ENCODE measurements at regions not wholly inside any gene's neighbourhood (a gene's known extent, or its start where the extent isn't known, plus 50 kb on each side); places are given as distances from the start of the nearest gene placed in this dataset.
"Not testable (repeated sequence)": the region's sequence is repeated elsewhere in the genome, so short reads cannot be mapped to it uniquely, and the experiment has no call there.

GRCh38 chr4:82275431-82276331, 98.1 kb downstream of the HNRNPD start:
- intact Hi-C loops (cut with micrococcal nuclease; ENCODE audit: unreplicated experiment): no loop called here
- no peak overlapping the region for H3K9ac ChIP-seq (ENCODE audit: control insufficient read depth, insufficient read depth, low read length)
- H3K36me3 ChIP-seq (ENCODE audit: control insufficient read depth in 2 of 2, insufficient read depth in 2 of 2, low read length in 1 of 2): no peaks in the 10 kb centered on the region
- peak; percentile 31 for TF ChIP-seq RAD21 (IDR thresholded peaks at IDR 0.05; ENCODE audit: insufficient read depth, low read depth, low read length)
- TF ChIP-seq, protein P1, sequence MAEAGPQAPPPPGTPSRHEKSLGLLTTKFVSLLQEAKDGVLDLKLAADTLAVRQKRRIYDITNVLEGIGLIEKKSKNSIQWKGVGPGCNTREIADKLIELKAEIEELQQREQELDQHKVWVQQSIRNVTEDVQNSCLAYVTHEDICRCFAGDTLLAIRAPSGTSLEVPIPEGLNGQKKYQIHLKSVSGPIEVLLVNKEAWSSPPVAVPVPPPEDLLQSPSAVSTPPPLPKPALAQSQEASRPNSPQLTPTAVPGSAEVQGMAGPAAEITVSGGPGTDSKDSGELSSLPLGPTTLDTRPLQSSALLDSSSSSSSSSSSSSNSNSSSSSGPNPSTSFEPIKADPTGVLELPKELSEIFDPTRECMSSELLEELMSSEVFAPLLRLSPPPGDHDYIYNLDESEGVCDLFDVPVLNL (IDR thresholded peaks at IDR 0.05; ENCODE audit: low read depth, low read length): no peak
- TF ChIP-seq, protein P2, sequence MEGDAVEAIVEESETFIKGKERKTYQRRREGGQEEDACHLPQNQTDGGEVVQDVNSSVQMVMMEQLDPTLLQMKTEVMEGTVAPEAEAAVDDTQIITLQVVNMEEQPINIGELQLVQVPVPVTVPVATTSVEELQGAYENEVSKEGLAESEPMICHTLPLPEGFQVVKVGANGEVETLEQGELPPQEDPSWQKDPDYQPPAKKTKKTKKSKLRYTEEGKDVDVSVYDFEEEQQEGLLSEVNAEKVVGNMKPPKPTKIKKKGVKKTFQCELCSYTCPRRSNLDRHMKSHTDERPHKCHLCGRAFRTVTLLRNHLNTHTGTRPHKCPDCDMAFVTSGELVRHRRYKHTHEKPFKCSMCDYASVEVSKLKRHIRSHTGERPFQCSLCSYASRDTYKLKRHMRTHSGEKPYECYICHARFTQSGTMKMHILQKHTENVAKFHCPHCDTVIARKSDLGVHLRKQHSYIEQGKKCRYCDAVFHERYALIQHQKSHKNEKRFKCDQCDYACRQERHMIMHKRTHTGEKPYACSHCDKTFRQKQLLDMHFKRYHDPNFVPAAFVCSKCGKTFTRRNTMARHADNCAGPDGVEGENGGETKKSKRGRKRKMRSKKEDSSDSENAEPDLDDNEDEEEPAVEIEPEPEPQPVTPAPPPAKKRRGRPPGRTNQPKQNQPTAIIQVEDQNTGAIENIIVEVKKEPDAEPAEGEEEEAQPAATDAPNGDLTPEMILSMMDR (IDR thresholded peaks at IDR 0.05 in 2 of 3, conservative IDR thresholded peaks at IDR 0.05 in 1 of 3; ENCODE audit: control insufficient read depth in 2 of 3, extremely low read depth in 1 of 3, insufficient read depth in 1 of 3, low read depth in 3 of 3, low read length in 3 of 3): peak; percentile 8 to 15 (median 12); a peak in 1 of 6 replicates
- no TSS peak for BruUV-seq (replicated peaks)
- H3K4me2 ChIP-seq (ENCODE audit: control insufficient read depth, insufficient read depth): no peak overlapping the region
- H3K9me3 ChIP-seq (replicated peaks; ENCODE audit: control insufficient read depth, insufficient read depth, low read length): no peaks in the 10 kb centered on the region
- no peaks in the 10 kb centered on the region for H3K4me1 ChIP-seq (ENCODE audit: control insufficient read depth, insufficient read depth, low read length)
- no peak for FAIRE-seq
- H3K4me3 ChIP-seq: no peak overlapping the region
- in situ Hi-C loops (cut with MboI): no loop called here
- H2AFZ ChIP-seq (ENCODE audit: control insufficient read depth, low read depth, low read length): no peak overlapping the region
- ChIA-PET SMC1A (ENCODE audit: uncharacterized antibody, unreplicated experiment) (no interaction called here), POLR2A (interaction anchor here (0.5 kb wide), 1 partner anchor 90 kb away, joined by 3 read pairs; no protein-coding TSS in a partner anchor), RAD21 (ENCODE audit: unreplicated experiment) (no interaction called here), CTCF (no interaction called here)
- no peak for DNase-seq (ENCODE audit: low read depth, low spot score)
- H3K27me3 ChIP-seq (replicated peaks in 1 of 2; ENCODE audit: control insufficient read depth in 2 of 2, insufficient read depth in 2 of 2, low read length in 1 of 2): no peaks in the 10 kb centered on the region
- H4K20me1 ChIP-seq (ENCODE audit: control insufficient read depth, insufficient read depth): no peaks in the 10 kb centered on the region
- peak; percentile 27; the same call in 1 of the 3 replicates for ATAC-seq
- 44% methylated on average over 8 of the region's 9 CpGs for WGBS (ENCODE audit: insufficient coverage, insufficient replicate concordance, low lambda C conversion rate, missing lambda C conversion rate)
- H3K79me2 ChIP-seq (ENCODE audit: control insufficient read depth, insufficient read depth, low read length): no peaks in the 10 kb centered on the region
- no peak overlapping the region for H3K27ac ChIP-seq (ENCODE audit: control insufficient read depth, insufficient read depth)

- CTCF ChIA-PET; H2AFZ ChIP-seq (ENCODE audit: control insufficient read depth, low read depth, low read length); RAD21 ChIA-PET (ENCODE audit: unreplicated experiment); H3K4me3 ChIP-seq; H3K4me2 ChIP-seq (ENCODE audit: control insufficient read depth, insufficient read depth); in situ Hi-C loops (cut with MboI); H3K9me3 ChIP-seq (replicated peaks; ENCODE audit: control insufficient read depth, insufficient read depth, low read length); intact Hi-C loops (cut with micrococcal nuclease; ENCODE audit: unreplicated experiment); ATAC-seq; DNase-seq (ENCODE audit: low read depth, low spot score); H3K36me3 ChIP-seq (ENCODE audit: control insufficient read depth in 2 of 2, insufficient read depth in 2 of 2, low read length in 1 of 2); H3K27ac ChIP-seq (ENCODE audit: control insufficient read depth, insufficient read depth); SMC1A ChIA-PET (ENCODE audit: uncharacterized antibody, unreplicated experiment); H3K27me3 ChIP-seq (replicated peaks in 1 of 2; ENCODE audit: control insufficient read depth in 2 of 2, insufficient read depth in 2 of 2, low read length in 1 of 2); H3K4me1 ChIP-seq (ENCODE audit: control insufficient read depth, insufficient read depth, low read length); FAIRE-seq; BruUV-seq (replicated peaks); H4K20me1 ChIP-seq (ENCODE audit: control insufficient read depth, insufficient read depth); H3K9ac ChIP-seq (ENCODE audit: control insufficient read depth, insufficient read depth, low read length); H3K79me2 ChIP-seq (ENCODE audit: control insufficient read depth, insufficient read depth, low read length); POLR2A ChIA-PET: not testable (repeated sequence)
- WGBS (ENCODE audit: insufficient coverage, insufficient replicate concordance, low lambda C conversion rate, missing lambda C conversion rate): 8% methylated on average over 7 of the region's 7 CpGs
Measured at GRCh38 chr4:82274700-82275099, 99.1 kb downstream of the HNRNPD start.

DNA sequence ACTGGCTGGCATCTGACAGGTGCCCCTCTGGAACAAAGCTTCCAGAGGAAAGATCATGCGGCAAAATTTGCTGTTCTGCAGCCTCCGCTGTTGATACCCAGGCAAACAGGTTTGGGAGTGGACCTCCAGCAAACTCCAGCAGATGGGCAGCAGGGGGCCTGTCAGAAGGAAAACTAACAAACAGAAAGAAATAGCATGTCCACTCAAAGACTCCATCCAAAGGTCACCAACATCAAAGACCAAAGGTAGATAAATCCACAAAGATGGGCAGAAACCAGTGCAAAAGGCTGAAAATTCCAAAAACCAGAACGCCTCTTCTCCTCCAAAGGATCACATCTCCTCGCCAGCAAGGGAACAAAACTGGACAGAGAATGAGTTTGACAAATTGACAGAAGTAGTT, 101.3 kb downstream of the HNRNPD start:
- CTCF ChIA-PET: interaction anchor here (1.0 kb wide), 1 partner anchor 805 kb away, joined by 3 read pairs; no protein-coding TSS in a partner anchor
- BruUV-seq (replicated peaks); DNase-seq (ENCODE audit: low read depth, low spot score); POLR2A ChIA-PET; H3K4me1 ChIP-seq (ENCODE audit: control insufficient read depth, insufficient read depth, low read length); H3K27me3 ChIP-seq (replicated peaks in 1 of 2; ENCODE audit: control insufficient read depth in 2 of 2, insufficient read depth in 2 of 2, low read length in 1 of 2); H3K4me2 ChIP-seq (ENCODE audit: control insufficient read depth, insufficient read depth); H4K20me1 ChIP-seq (ENCODE audit: control insufficient read depth, insufficient read depth); H3K9ac ChIP-seq (ENCODE audit: control insufficient read depth, insufficient read depth, low read length); intact Hi-C loops (cut with micrococcal nuclease; ENCODE audit: unreplicated experiment); ATAC-seq; H2AFZ ChIP-seq (ENCODE audit: control insufficient read depth, low read depth, low read length); H3K27ac ChIP-seq (ENCODE audit: control insufficient read depth, insufficient read depth); H3K4me3 ChIP-seq; H3K9me3 ChIP-seq (replicated peaks; ENCODE audit: control insufficient read depth, insufficient read depth, low read length); H3K36me3 ChIP-seq (ENCODE audit: control insufficient read depth in 2 of 2, insufficient read depth in 2 of 2, low read length in 1 of 2); in situ Hi-C loops (cut with MboI); FAIRE-seq; H3K79me2 ChIP-seq (ENCODE audit: control insufficient read depth, insufficient read depth, low read length); RAD21 ChIA-PET (ENCODE audit: unreplicated experiment): not testable (repeated sequence)
- SMC1A ChIA-PET (ENCODE audit: uncharacterized antibody, unreplicated experiment): interaction anchor here (1.0 kb wide), 1 partner anchor 13 kb away, joined by 4 read pairs; no protein-coding TSS in a partner anchor
- 25% methylated on average over 4 of the region's 4 CpGs for WGBS (ENCODE audit: insufficient coverage, insufficient replicate concordance, low lambda C conversion rate, missing lambda C conversion rate)

All from GM12878 (cell line).